ENCODE measurements at regions not wholly inside any gene's neighbourhood (a gene's known extent, or its start where the extent isn't known, plus 50 kb on each side); places are given as distances from the start of the nearest gene placed in this dataset.

DNA sequence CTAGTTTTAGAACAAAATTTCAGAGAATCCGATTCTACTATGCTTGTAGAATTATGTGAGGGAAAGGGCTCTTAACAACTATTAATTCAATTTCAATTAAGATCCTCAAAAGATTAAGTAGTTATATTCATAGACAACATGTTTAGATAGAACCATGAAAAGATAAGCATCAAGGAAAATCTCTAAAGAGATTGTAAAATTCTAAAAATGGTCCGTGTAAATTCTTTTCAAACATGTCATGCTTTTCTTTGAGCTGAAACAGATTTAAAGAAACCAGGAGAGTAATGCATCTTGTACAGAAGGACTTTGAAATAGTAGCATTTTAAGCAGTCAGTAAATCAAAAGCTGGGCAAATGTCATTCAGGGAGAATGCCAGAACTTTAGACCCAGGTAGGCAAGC is 1080.6 kb upstream of the B3GALT2 start:
- ATAC-seq = no peak
- TF ChIP-seq ESRRG (CRISPR knock-in tag; IDR thresholded peaks at IDR 0.05) = no peak
- TF ChIP-seq PPARA (CRISPR knock-in tag; IDR thresholded peaks at IDR 0.05; ENCODE audit: borderline replicate concordance) = no peak
- TF ChIP-seq, protein P1, sequence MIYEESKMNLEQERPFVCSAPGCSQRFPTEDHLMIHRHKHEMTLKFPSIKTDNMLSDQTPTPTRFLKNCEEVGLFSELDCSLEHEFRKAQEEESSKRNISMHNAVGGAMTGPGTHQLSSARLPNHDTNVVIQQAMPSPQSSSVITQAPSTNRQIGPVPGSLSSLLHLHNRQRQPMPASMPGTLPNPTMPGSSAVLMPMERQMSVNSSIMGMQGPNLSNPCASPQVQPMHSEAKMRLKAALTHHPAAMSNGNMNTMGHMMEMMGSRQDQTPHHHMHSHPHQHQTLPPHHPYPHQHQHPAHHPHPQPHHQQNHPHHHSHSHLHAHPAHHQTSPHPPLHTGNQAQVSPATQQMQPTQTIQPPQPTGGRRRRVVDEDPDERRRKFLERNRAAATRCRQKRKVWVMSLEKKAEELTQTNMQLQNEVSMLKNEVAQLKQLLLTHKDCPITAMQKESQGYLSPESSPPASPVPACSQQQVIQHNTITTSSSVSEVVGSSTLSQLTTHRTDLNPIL (CRISPR knock-in tag; IDR thresholded peaks at IDR 0.05; ENCODE audit: low read depth) = no peak
- no peak for TF ChIP-seq ZNF70 (CRISPR knock-in tag; IDR thresholded peaks at IDR 0.05)
- TF ChIP-seq ZFP30 (CRISPR knock-in tag; IDR thresholded peaks at IDR 0.05) = no peak
- no peak for TF ChIP-seq TCF4 (CRISPR knock-in tag; IDR thresholded peaks at IDR 0.05; ENCODE audit: borderline replicate concordance)
- TF ChIP-seq RARB (CRISPR knock-in tag; IDR thresholded peaks at IDR 0.05) = no peak
- TF ChIP-seq SNAI2 (CRISPR knock-in tag; IDR thresholded peaks at IDR 0.05) = no peak
- TF ChIP-seq GLIS3 (CRISPR knock-in tag; IDR thresholded peaks at IDR 0.05) = no peak
- no peak for TF ChIP-seq TOX (CRISPR knock-in tag; IDR thresholded peaks at IDR 0.05; ENCODE audit: borderline replicate concordance)
- TF ChIP-seq ARNTL (CRISPR knock-in tag; IDR thresholded peaks at IDR 0.05; ENCODE audit: borderline replicate concordance, low read depth) = no peak
- TF ChIP-seq, protein P2, sequence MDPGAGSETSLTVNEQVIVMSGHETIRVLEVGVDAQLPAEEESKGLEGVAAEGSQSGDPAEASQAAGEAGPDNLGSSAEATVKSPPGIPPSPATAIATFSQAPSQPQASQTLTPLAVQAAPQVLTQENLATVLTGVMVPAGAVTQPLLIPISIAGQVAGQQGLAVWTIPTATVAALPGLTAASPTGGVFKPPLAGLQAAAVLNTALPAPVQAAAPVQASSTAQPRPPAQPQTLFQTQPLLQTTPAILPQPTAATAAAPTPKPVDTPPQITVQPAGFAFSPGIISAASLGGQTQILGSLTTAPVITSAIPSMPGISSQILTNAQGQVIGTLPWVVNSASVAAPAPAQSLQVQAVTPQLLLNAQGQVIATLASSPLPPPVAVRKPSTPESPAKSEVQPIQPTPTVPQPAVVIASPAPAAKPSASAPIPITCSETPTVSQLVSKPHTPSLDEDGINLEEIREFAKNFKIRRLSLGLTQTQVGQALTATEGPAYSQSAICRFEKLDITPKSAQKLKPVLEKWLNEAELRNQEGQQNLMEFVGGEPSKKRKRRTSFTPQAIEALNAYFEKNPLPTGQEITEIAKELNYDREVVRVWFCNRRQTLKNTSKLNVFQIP (CRISPR knock-in tag; IDR thresholded peaks at IDR 0.05; ENCODE audit: borderline replicate concordance, low read depth) = no peak
- TF ChIP-seq TSHZ2 (CRISPR knock-in tag; IDR thresholded peaks at IDR 0.05) = no peak
- TF ChIP-seq ZC3H10 (CRISPR knock-in tag; IDR thresholded peaks at IDR 0.05) = no peak
- no peak for TF ChIP-seq OSR1 (CRISPR knock-in tag; IDR thresholded peaks at IDR 0.05)
- no peak for TF ChIP-seq BACH2 (CRISPR knock-in tag; IDR thresholded peaks at IDR 0.05; ENCODE audit: borderline replicate concordance)
- TF ChIP-seq ZFP3 (CRISPR knock-in tag; IDR thresholded peaks at IDR 0.05) = no peak
- no peak for TF ChIP-seq CSRNP3 (CRISPR knock-in tag; IDR thresholded peaks at IDR 0.05)
- no peak for TF ChIP-seq ZNF565 (CRISPR knock-in tag; conservative IDR thresholded peaks at IDR 0.05; ENCODE audit: low read depth)
- TF ChIP-seq ISL1 (CRISPR knock-in tag; IDR thresholded peaks at IDR 0.05) = no peak

GRCh38 chr1:194256010-194256409 is 1069.6 kb upstream of the B3GALT2 start:
- ATAC-seq = no peak
- no peak for TF ChIP-seq ARNTL (CRISPR knock-in tag; IDR thresholded peaks at IDR 0.05; ENCODE audit: borderline replicate concordance, low read depth)
- no peak for TF ChIP-seq PPARA (CRISPR knock-in tag; IDR thresholded peaks at IDR 0.05; ENCODE audit: borderline replicate concordance)
- no peak for TF ChIP-seq ZFP30 (CRISPR knock-in tag; IDR thresholded peaks at IDR 0.05)
- TF ChIP-seq, protein P3, sequence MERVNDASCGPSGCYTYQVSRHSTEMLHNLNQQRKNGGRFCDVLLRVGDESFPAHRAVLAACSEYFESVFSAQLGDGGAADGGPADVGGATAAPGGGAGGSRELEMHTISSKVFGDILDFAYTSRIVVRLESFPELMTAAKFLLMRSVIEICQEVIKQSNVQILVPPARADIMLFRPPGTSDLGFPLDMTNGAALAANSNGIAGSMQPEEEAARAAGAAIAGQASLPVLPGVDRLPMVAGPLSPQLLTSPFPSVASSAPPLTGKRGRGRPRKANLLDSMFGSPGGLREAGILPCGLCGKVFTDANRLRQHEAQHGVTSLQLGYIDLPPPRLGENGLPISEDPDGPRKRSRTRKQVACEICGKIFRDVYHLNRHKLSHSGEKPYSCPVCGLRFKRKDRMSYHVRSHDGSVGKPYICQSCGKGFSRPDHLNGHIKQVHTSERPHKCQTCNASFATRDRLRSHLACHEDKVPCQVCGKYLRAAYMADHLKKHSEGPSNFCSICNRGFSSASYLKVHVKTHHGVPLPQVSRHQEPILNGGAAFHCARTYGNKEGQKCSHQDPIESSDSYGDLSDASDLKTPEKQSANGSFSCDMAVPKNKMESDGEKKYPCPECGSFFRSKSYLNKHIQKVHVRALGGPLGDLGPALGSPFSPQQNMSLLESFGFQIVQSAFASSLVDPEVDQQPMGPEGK (CRISPR knock-in tag; IDR thresholded peaks at IDR 0.05; ENCODE audit: borderline replicate concordance) = no peak
- TF ChIP-seq, protein P2 (CRISPR knock-in tag; IDR thresholded peaks at IDR 0.05; ENCODE audit: borderline replicate concordance, low read depth) = no peak
- TF ChIP-seq GLIS3 (CRISPR knock-in tag; IDR thresholded peaks at IDR 0.05) = no peak
- TF ChIP-seq ZC3H10 (CRISPR knock-in tag; IDR thresholded peaks at IDR 0.05) = no peak
- no peak for TF ChIP-seq ESRRG (CRISPR knock-in tag; IDR thresholded peaks at IDR 0.05)
- no peak for TF ChIP-seq ZNF8 (CRISPR knock-in tag; IDR thresholded peaks at IDR 0.05)
- TF ChIP-seq TCF4 (CRISPR knock-in tag; IDR thresholded peaks at IDR 0.05; ENCODE audit: borderline replicate concordance) = no peak
- no peak for TF ChIP-seq ZNF565 (CRISPR knock-in tag; conservative IDR thresholded peaks at IDR 0.05; ENCODE audit: low read depth)
- TF ChIP-seq, protein P1 (CRISPR knock-in tag; IDR thresholded peaks at IDR 0.05; ENCODE audit: low read depth) = no peak
- no peak for TF ChIP-seq ZNF70 (CRISPR knock-in tag; IDR thresholded peaks at IDR 0.05)
- no peak for TF ChIP-seq TSHZ2 (CRISPR knock-in tag; IDR thresholded peaks at IDR 0.05)
- no peak for TF ChIP-seq ISL1 (CRISPR knock-in tag; IDR thresholded peaks at IDR 0.05)
